Liver (tissue), 8 donors: ENCODE measurements at regions not wholly inside any gene's neighbourhood (a gene's known extent, or its start where the extent isn't known, plus 50 kb on each side); places are given as distances from the start of the nearest gene placed in this dataset.

Experiments
- DNase-seq: peaks from one replicate; pipeline ENCODE4 v3.0.0-alpha.2; 2017; ENCODE audit warnings: low spot score
- H3K27ac ChIP-seq, 2 donors: one replicate each; pipeline ENCODE4 v1.7.0; 2013; ENCODE audit warnings: inconsistent platforms in 2 of 2, low read length in 2 of 2, control low read depth in 1 of 2, low read depth in 1 of 2, mild to moderate bottlenecking in 1 of 2
- H3K27me3 ChIP-seq, 4 donors: one replicate each; pipeline versions ENCODE4 v1.6.1 to v1.7.0; 2013; ENCODE audit warnings: low read length in 3 of 4, inconsistent platforms in 1 of 4, mild to moderate bottlenecking in 1 of 4, moderate library complexity in 1 of 4; ENCODE audit not compliant: control insufficient read depth in 4 of 4, insufficient read depth in 4 of 4
- H3K36me3 ChIP-seq, 4 donors: one replicate each; pipeline versions ENCODE4 v1.6.1 to v1.7.0; 2013; ENCODE audit warnings: low read length in 3 of 4, mild to moderate bottlenecking in 3 of 4, low read depth in 1 of 4, moderate library complexity in 1 of 4; ENCODE audit not compliant: control insufficient read depth in 4 of 4, insufficient read depth in 3 of 4
- H3K4me1 ChIP-seq, 4 donors: one replicate each; pipeline versions ENCODE4 v1.6.1 to v1.7.0; 2013; ENCODE audit warnings: low read length in 3 of 4, mild to moderate bottlenecking in 3 of 4, moderate library complexity in 1 of 4; ENCODE audit not compliant: control insufficient read depth in 4 of 4, insufficient read depth in 4 of 4
- H3K4me3 ChIP-seq, 3 donors: one replicate each; pipeline versions ENCODE4 v1.6.1 to v1.7.0; 2013; ENCODE audit warnings: low read length in 3 of 3, control low read depth in 1 of 3, low read depth in 1 of 3, mild to moderate bottlenecking in 1 of 3
- H3K9ac ChIP-seq, 2 donors: one replicate each; pipeline ENCODE4 v1.7.0; 2013; ENCODE audit warnings: low read length in 2 of 2, mild to moderate bottlenecking in 2 of 2, moderate library complexity in 2 of 2, control low read depth in 1 of 2, low read depth in 1 of 2
- H3K9me3 ChIP-seq, 4 donors: one replicate each; pipeline versions ENCODE4 v1.6.1 to v1.7.0; 2013; ENCODE audit warnings: low read length in 3 of 4; ENCODE audit not compliant: control insufficient read depth in 4 of 4
- EGR1 ChIP-seq, 2 donors: IDR thresholded peaks; 2 replicates each; pipeline ENCODE4 v1.6.1; 2016 to 2018; ENCODE audit warnings: antibody characterized with exemption in 2 of 2, low read depth in 2 of 2
- FOXA1 ChIP-seq: IDR thresholded peaks from 2 replicates; pipeline ENCODE4 v1.6.1; 2016; ENCODE audit warnings: antibody characterized with exemption
- FOXA2 ChIP-seq: IDR thresholded peaks from 2 replicates; pipeline ENCODE4 v1.6.1; 2016; ENCODE audit warnings: antibody characterized with exemption
- GABPA ChIP-seq, 2 donors: IDR thresholded peaks in 1 of 2; conservative IDR thresholded peaks in 1 of 2; 2 replicates each; pipeline ENCODE4 v1.6.1; 2016; ENCODE audit warnings: antibody characterized with exemption in 2 of 2, mild to moderate bottlenecking in 1 of 2, moderate library complexity in 1 of 2
- HNF4A ChIP-seq, 2 donors: conservative IDR thresholded peaks; 2 replicates each; pipeline ENCODE4 v1.6.1; 2016; ENCODE audit warnings: antibody characterized with exemption in 2 of 2, mild to moderate bottlenecking in 2 of 2
- HNF4G ChIP-seq: IDR thresholded peaks from 2 replicates; pipeline ENCODE4 v1.6.1; 2016; ENCODE audit warnings: antibody characterized with exemption
- JUND ChIP-seq, 2 donors: IDR thresholded peaks; 2 replicates each; pipeline ENCODE4 v1.6.1; 2016; ENCODE audit warnings: antibody characterized with exemption in 2 of 2
- NR2F2 ChIP-seq: IDR thresholded peaks from 2 replicates; pipeline ENCODE4 v1.6.1; 2016; ENCODE audit warnings: antibody characterized with exemption
- RXRA ChIP-seq, 2 donors: IDR thresholded peaks; 2 replicates each; pipeline ENCODE4 v1.6.1; 2017 to 2018; ENCODE audit warnings: antibody characterized with exemption in 2 of 2, mild to moderate bottlenecking in 1 of 2
- SP1 ChIP-seq: IDR thresholded peaks from 2 replicates; pipeline ENCODE4 v1.6.1; 2018; ENCODE audit warnings: antibody characterized with exemption, mild to moderate bottlenecking
- YY1 ChIP-seq: IDR thresholded peaks from 2 replicates; pipeline ENCODE4 v1.6.1; 2016; ENCODE audit warnings: antibody characterized with exemption, mild to moderate bottlenecking
- WGBS: extraction: QIAGEN DNeasy Blood & Tissue Kit; methylation state at CpG from one replicate; pipeline ENCODE4 v1.1.7; 2013; 5-methylcytosine and 5-hydroxymethylcytosine counted together
- TF ChIP-seq, protein P1 (sequence below): fragments of 150-350 bp; IDR thresholded peaks from 2 replicates; pipeline ENCODE4 v1.5.1; 2017; ENCODE audit warnings: improper control_type of control experiment, low read depth, low read length; ENCODE audit not compliant: missing input control
- TF ChIP-seq, protein P2 (sequence below): IDR thresholded peaks from 2 replicates; pipeline ENCODE4 v1.6.1; 2016; ENCODE audit warnings: antibody characterized with exemption, mild to moderate bottlenecking
- TF ChIP-seq, protein P3 (sequence below): IDR thresholded peaks from 2 replicates; pipeline ENCODE4 v1.6.1; 2016; ENCODE audit warnings: antibody characterized with exemption
- TF ChIP-seq, protein P4 (sequence below): IDR thresholded peaks from 2 replicates; pipeline ENCODE4 v1.6.1; 2016; ENCODE audit warnings: antibody characterized with exemption
- TF ChIP-seq, protein P5 (sequence below): IDR thresholded peaks from 2 replicates; pipeline ENCODE4 v1.6.1; 2016; ENCODE audit warnings: antibody characterized with exemption
- donor health status: healthy.
- donor health status: healthy.
- donor health status: healthy.
- donor health status: healthy.
- donor health status: healthy.

DNA sequence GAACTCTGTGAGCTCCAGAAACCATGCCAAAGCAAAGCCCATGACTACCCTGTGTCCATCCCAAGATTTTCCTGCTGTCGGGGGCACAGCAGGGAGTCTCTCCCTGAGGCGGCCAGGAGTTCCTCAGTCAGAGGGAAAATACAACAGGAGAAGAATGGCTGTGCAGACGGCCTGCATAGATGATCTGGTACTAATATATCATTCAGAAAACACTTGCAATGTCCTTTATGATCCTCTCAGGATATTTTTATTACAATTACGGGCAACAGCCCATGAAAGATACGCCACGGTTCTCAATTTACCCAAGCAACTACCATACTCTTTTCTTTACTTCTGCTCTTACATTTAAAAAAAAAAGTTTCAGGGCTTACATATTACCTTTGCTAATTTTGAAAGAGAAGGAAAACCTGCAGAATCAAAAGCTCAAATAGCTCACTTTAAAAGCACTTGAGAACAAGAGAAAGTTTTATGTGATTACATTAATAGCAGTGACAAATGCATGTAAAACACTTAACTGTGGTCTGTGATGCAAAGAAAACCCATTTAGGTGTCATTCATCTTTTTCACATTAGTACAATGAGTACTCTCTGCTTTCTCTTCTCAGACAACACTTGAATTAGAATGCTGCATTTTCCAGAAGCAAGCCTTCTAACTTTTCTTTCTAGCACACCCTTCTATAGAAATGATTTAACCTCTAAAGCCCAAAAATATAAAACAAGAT lies 460.8 kb downstream of the KLF5 start:
- Histone ChIP-seq H3K27me3 (no peaks in the 10 kb centered on the region), H3K9ac (no peak overlapping the region), H3K27ac (no peak overlapping the region), H3K4me3 (no peak overlapping the region), H3K4me1 (no peaks in the 10 kb centered on the region), H3K9me3 (no peaks in the 10 kb centered on the region), H3K36me3 (no peaks in the 10 kb centered on the region)
- DNase-seq, result no peak
- TF ChIP-seq RXRA (IDR thresholded peaks at IDR 0.05), result no peak
- TF ChIP-seq NR2F2, result no peak
- TF ChIP-seq FOXA2, result no peak
- no peak for TF ChIP-seq YY1
- no peak for TF ChIP-seq EGR1 (IDR thresholded peaks at IDR 0.05; ENCODE audit: low read depth in 2 of 2)
- TF ChIP-seq, protein P1, sequence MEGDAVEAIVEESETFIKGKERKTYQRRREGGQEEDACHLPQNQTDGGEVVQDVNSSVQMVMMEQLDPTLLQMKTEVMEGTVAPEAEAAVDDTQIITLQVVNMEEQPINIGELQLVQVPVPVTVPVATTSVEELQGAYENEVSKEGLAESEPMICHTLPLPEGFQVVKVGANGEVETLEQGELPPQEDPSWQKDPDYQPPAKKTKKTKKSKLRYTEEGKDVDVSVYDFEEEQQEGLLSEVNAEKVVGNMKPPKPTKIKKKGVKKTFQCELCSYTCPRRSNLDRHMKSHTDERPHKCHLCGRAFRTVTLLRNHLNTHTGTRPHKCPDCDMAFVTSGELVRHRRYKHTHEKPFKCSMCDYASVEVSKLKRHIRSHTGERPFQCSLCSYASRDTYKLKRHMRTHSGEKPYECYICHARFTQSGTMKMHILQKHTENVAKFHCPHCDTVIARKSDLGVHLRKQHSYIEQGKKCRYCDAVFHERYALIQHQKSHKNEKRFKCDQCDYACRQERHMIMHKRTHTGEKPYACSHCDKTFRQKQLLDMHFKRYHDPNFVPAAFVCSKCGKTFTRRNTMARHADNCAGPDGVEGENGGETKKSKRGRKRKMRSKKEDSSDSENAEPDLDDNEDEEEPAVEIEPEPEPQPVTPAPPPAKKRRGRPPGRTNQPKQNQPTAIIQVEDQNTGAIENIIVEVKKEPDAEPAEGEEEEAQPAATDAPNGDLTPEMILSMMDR, result no peak
- TF ChIP-seq JUND (IDR thresholded peaks at IDR 0.05), result no peak
- TF ChIP-seq, protein P2, sequence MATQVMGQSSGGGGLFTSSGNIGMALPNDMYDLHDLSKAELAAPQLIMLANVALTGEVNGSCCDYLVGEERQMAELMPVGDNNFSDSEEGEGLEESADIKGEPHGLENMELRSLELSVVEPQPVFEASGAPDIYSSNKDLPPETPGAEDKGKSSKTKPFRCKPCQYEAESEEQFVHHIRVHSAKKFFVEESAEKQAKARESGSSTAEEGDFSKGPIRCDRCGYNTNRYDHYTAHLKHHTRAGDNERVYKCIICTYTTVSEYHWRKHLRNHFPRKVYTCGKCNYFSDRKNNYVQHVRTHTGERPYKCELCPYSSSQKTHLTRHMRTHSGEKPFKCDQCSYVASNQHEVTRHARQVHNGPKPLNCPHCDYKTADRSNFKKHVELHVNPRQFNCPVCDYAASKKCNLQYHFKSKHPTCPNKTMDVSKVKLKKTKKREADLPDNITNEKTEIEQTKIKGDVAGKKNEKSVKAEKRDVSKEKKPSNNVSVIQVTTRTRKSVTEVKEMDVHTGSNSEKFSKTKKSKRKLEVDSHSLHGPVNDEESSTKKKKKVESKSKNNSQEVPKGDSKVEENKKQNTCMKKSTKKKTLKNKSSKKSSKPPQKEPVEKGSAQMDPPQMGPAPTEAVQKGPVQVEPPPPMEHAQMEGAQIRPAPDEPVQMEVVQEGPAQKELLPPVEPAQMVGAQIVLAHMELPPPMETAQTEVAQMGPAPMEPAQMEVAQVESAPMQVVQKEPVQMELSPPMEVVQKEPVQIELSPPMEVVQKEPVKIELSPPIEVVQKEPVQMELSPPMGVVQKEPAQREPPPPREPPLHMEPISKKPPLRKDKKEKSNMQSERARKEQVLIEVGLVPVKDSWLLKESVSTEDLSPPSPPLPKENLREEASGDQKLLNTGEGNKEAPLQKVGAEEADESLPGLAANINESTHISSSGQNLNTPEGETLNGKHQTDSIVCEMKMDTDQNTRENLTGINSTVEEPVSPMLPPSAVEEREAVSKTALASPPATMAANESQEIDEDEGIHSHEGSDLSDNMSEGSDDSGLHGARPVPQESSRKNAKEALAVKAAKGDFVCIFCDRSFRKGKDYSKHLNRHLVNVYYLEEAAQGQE, result no peak
- TF ChIP-seq GABPA (IDR thresholded peaks at IDR 0.05 in 1 of 2, conservative IDR thresholded peaks at IDR 0.05 in 1 of 2), result no peak
- TF ChIP-seq, protein P3, sequence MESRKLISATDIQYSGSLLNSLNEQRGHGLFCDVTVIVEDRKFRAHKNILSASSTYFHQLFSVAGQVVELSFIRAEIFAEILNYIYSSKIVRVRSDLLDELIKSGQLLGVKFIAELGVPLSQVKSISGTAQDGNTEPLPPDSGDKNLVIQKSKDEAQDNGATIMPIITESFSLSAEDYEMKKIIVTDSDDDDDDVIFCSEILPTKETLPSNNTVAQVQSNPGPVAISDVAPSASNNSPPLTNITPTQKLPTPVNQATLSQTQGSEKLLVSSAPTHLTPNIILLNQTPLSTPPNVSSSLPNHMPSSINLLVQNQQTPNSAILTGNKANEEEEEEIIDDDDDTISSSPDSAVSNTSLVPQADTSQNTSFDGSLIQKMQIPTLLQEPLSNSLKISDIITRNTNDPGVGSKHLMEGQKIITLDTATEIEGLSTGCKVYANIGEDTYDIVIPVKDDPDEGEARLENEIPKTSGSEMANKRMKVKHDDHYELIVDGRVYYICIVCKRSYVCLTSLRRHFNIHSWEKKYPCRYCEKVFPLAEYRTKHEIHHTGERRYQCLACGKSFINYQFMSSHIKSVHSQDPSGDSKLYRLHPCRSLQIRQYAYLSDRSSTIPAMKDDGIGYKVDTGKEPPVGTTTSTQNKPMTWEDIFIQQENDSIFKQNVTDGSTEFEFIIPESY, result no peak
- no peak for TF ChIP-seq SP1
- TF ChIP-seq, protein P4, sequence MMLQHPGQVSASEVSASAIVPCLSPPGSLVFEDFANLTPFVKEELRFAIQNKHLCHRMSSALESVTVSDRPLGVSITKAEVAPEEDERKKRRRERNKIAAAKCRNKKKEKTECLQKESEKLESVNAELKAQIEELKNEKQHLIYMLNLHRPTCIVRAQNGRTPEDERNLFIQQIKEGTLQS, result no peak
- no peak for TF ChIP-seq HNF4A (conservative IDR thresholded peaks at IDR 0.05)
- no peak for TF ChIP-seq FOXA1
- TF ChIP-seq HNF4G, result no peak
- 85% methylated on average over 6 of the region's 6 CpGs for WGBS

DNA sequence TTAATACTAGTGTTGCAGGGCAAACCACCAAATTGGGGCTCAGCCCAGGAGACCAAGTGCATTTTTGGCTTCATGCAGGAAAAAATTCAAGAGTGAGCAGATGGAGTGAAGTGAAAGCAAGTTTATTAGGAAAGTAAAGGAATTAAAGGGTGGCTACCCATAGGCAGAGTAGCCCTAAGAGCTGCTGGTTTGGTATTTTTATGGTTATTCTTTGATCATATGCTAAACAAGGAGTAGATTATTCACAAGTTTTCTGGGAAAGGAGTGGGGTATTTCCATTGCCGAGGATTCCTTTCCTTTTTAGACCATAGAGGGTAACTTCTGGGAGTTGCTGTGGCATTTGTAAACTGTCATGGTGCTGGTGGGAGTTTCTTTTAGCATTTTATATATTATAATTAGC lies 459.0 kb downstream of the KLF5 start:
- Histone ChIP-seq H3K36me3 (no peaks in the 10 kb centered on the region), H3K9me3 (no peaks in the 10 kb centered on the region), H3K27ac (no peak overlapping the region), H3K9ac (no peak overlapping the region), H3K4me3 (no peak overlapping the region), H3K27me3 (no peaks in the 10 kb centered on the region), H3K4me1 (no peaks in the 10 kb centered on the region)
- DNase-seq, result no peak
- TF ChIP-seq, protein P5, sequence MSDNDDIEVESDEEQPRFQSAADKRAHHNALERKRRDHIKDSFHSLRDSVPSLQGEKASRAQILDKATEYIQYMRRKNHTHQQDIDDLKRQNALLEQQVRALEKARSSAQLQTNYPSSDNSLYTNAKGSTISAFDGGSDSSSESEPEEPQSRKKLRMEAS, result no peak
- TF ChIP-seq NR2F2, result no peak
- 70% methylated on average over 1 of the region's 1 CpG for WGBS
